Heart right ventricle (tissue), 16 donors: ENCODE measurements at regions not wholly inside any gene's neighbourhood (a gene's known extent, or its start where the extent isn't known, plus 50 kb on each side); places are given as distances from the start of the nearest gene placed in this dataset.
"Not testable (repeated sequence)": the region's sequence is repeated elsewhere in the genome, so short reads cannot be mapped to it uniquely, and the experiment has no call there.

Experiments used
- ATAC-seq, 8 donors: fragments of 200-7000 bp; cut with Tn5 transposase; one replicate each; pipeline ENCODE4 v1.9.1; 2020; ENCODE audit warnings: mild to moderate bottlenecking in 8 of 8, moderate library complexity in 8 of 8, moderate number of reproducible peaks in 1 of 8
- DNase-seq, 2 donors: peaks; one replicate each; pipeline ENCODE4 v3.0.0-alpha.2; 2020
- H3K27ac ChIP-seq, 10 donors: fragments of 200-600 bp; sonication (generic) in 2 of 10; one replicate each; pipeline versions ENCODE4 v1.5.0 to v1.8.0; 2020 to 2022; ENCODE audit warnings: mild to moderate bottlenecking in 3 of 10
- H3K27me3 ChIP-seq, 7 donors: fragments of 200-600 bp; one replicate each; pipeline ENCODE4 v1.8.0; 2021 to 2022; ENCODE audit warnings: mild to moderate bottlenecking in 2 of 7
- H3K36me3 ChIP-seq, 9 donors: fragments of 200-600 bp; sonication (generic) in 1 of 9; one replicate each; pipeline versions ENCODE4 v1.5.0 to v1.8.0; 2020 to 2022; ENCODE audit warnings: mild to moderate bottlenecking in 2 of 9
- H3K4me1 ChIP-seq, 9 donors: fragments of 200-600 bp; sonication (generic) in 1 of 9; one replicate each; pipeline versions ENCODE4 v1.5.0 to v1.8.0; 2020 to 2022; ENCODE audit warnings: mild to moderate bottlenecking in 4 of 9
- H3K4me3 ChIP-seq, 10 donors: fragments of 200-600 bp; sonication (generic) in 2 of 10; one replicate each; pipeline versions ENCODE4 v1.5.0 to v1.8.0; 2020 to 2022; ENCODE audit warnings: mild to moderate bottlenecking in 7 of 10, moderate library complexity in 2 of 10
- H3K9me3 ChIP-seq, 11 donors: fragments of 200-600 bp in 10 of 11; sonication (generic) in 2 of 11; one replicate each; pipeline versions ENCODE4 v1.5.0 to v1.8.0; 2013 to 2022; ENCODE audit warnings: mild to moderate bottlenecking in 2 of 11, control low read depth in 1 of 11, moderate library complexity in 1 of 11
- CTCF ChIP-seq, 9 donors: fragments of 200-600 bp; sonication (generic) in 2 of 9; IDR thresholded peaks; one replicate each; pipeline versions ENCODE4 v1.5.0 to v1.8.0; 2021 to 2022; ENCODE audit warnings: antibody characterized with exemption in 9 of 9, mild to moderate bottlenecking in 5 of 9, moderate library complexity in 1 of 9
- WGBS, 2 donors: extraction: QIAGEN DNeasy Blood & Tissue Kit; methylation state at CpG; one replicate each; pipeline ENCODE4 v1.1.7; 2013; ENCODE audit warnings: inconsistent platforms in 1 of 2; 5-methylcytosine and 5-hydroxymethylcytosine counted together
- intact Hi-C, 10 donors: fragments of 100-400 bp; cut with DNase I; formaldehyde crosslinking; loops; one replicate each; pipeline versions ENCODE4 v1.11.1 to v1.14.2; 2022
- donor health status: Arrhythmogenic right ventricular cardiomyopathy.
- donor health status: ischemic (EF 13 %, LVEDD 7.1; RV severe dilation, severe dysfunction).
- donor health status: healthy with polysubstance abuse.
- donor health status: DM: no; HTN: yes; CAD: no.
- donor health status: DM: no; HTN: no; CAD: no.
- donor health status: ischemic (EF 25% LVEDD 6.9; RV normal size, moderate dysfunction).
- donor health status: ischemic (EF 25% LVEDD 5.7; RV mildly dilated, moderate dysfunction).
- donor health status: healthy.
- donor health status: DM: yes; HTN: yes; CAD: no.
- donor health status: Ischemic cardiomyopathy.
- donor health status: ischemic (EF 35%, LVEDD 5.7; RV mildly dilated, moderate dysfunction).
- donor health status: nonischemic (EF 11% LVEDD 7.7; RV severe dilation, severe dysfunction).
- donor health status: DM: yes; HTN: yes; CAD: no.
- donor health status: PGD.
- donor health status: ischemic (EF 29% LVEDD 5.4; RV normal size, mild dysfunction).
- donor health status: nonischemic (EF 23%, LVEDD 6.1; RV moderate dilation, normal function).

DNA sequence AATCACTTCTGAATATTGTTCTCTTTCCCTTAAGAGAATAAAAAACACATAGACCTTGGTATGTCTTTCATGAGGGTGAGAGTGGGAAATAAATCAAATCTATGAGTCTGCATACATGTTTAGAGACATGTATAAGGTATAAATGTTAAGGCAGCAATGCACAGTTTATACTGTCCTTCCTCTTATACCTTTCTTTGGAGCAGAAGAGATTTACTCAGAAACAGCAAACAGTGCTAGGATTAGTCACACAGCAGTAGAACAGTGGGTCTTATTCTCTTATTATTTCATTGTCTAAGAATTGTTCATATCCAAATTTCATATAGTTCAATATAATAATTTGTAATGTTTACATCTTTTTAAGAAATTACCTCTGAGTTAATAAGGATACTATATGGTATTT lies 126.7 kb upstream of the TMEM196 start:
- Histone ChIP-seq H3K4me1 (no peaks in the 10 kb centered on the region), H3K9me3 (peaks cover 0 to 23% (median 0%) of the 10 kb centered on the region in 11 donors), H3K27me3 (no peaks in the 10 kb centered on the region), H3K4me3 (no peak overlapping the region), H3K27ac (no peak overlapping the region), H3K36me3 (no peaks in the 10 kb centered on the region)
- no peak for DNase-seq
- no peak for ATAC-seq
- intact Hi-C loops, result no loop called here
- TF ChIP-seq CTCF (IDR thresholded peaks at IDR 0.05), result no peak

DNA sequence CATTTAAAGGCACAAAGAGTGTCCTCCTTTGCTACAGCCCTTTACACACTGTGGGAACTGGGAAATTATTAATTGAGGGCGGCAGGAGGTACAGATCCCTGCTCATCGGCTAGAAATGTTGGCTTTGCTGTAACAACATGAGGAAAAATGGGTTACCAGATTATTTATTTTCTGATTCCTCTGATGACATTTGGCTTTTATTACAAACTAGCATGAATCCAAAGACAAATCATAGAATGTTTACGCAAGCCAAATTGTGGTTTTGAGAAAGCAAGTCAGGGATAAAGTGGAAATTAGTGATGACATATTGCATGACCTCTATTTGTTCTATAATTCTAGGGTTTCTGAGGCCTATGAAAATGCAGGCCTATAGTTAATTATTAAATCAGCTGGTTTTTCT lies 126.1 kb upstream of the TMEM196 start:
- DNase-seq, result no peak
- no peak overlapping the region for H3K27ac ChIP-seq
- no peaks in the 10 kb centered on the region for H3K36me3 ChIP-seq
- H3K4me3 ChIP-seq, result no peak overlapping the region
- 74 to 78% methylated on average over 3 of the region's 3 CpGs for WGBS, 2 donors
- no peak for TF ChIP-seq CTCF (IDR thresholded peaks at IDR 0.05)
- peaks cover 0 to 23% (median 0%) of the 10 kb centered on the region in 11 donors for H3K9me3 ChIP-seq
- intact Hi-C loops, result no loop called here
- no peaks in the 10 kb centered on the region for H3K4me1 ChIP-seq
- no peak for ATAC-seq
- H3K27me3 ChIP-seq, result no peaks in the 10 kb centered on the region

GRCh38 chr7:19882893-19883292 lies 109.5 kb upstream of the TMEM196 start:
- ATAC-seq, intact Hi-C loops, H3K4me1 ChIP-seq, H3K27ac ChIP-seq, H3K36me3 ChIP-seq, H3K27me3 ChIP-seq, DNase-seq, H3K4me3 ChIP-seq: not testable (repeated sequence)
- H3K9me3 ChIP-seq, result peaks cover 0 to 42% (median 0%) of the 10 kb centered on the region in 11 donors
- 92 to 96% methylated on average over 11 of the region's 11 CpGs for WGBS, 2 donors

DNA sequence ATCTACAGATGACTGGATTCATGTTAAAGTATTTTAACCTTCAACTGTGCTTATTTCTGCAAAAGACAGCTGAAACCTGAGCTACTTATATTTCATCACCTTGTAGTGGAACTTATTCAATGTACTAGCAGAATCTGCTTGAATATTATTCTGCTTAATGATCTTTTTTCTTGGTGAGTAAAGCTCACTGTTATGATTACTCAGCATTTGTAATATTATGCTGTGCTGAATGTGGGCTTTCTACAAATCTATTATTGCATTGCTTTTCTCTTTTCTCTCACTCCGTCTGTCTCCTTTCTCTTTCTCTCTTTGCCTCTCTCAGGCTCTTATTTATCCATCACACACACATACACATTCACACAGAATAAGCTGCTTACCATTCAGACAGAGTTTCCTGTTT lies 98.7 kb upstream of the TMEM196 start:
- TF ChIP-seq CTCF (IDR thresholded peaks at IDR 0.05), result no peak
- DNase-seq, result no peak
- Histone ChIP-seq H3K4me3 (no peak overlapping the region), H3K27ac (no peak overlapping the region), H3K27me3 (no peaks in the 10 kb centered on the region), H3K4me1 (no peaks in the 10 kb centered on the region), H3K9me3 (no peaks in the 10 kb centered on the region), H3K36me3 (no peaks in the 10 kb centered on the region)
- WGBS, 2 donors, result 78 to 79% methylated on average over 1 of the region's 1 CpG
- intact Hi-C loops, result no loop called here
- ATAC-seq, result no peak

DNA sequence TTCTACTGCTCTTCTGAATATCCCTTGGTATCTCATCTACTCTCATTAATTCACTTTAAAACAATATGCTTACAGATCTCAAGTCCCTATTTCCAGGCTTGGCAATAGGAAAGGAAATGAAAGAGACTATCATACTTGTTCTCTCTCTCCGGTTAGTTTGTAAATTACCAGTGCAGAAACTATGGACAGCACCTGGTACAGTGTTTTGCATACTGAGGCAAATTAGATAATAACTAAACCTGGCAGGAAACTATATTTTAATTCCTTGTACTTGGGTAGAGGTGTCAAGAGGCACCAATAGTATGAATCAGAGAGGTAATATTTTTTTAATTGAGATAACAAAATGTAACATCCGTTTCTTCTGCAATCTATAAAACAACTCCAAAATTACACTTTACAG lies 97.7 kb upstream of the TMEM196 start:
- Histone ChIP-seq H3K9me3 (no peaks in the 10 kb centered on the region), H3K36me3 (no peaks in the 10 kb centered on the region), H3K4me1 (no peaks in the 10 kb centered on the region), H3K27ac (no peak overlapping the region), H3K4me3 (no peak overlapping the region), H3K27me3 (no peaks in the 10 kb centered on the region)
- no peak for ATAC-seq
- no peak for TF ChIP-seq CTCF (IDR thresholded peaks at IDR 0.05)
- no peak for DNase-seq
- WGBS, 2 donors, result 78 to 86% methylated on average over 2 of the region's 2 CpGs
- intact Hi-C loops, result no loop called here
